Subcutaneous abdominal adipose tissue (tissue), 5 donors: ENCODE measurements at regions not wholly inside any gene's neighbourhood (a gene's known extent, or its start where the extent isn't known, plus 50 kb on each side); places are given as distances from the start of the nearest gene placed in this dataset.

Experiments used
- H3K27ac ChIP-seq: one replicate; pipeline ENCODE4 v1.7.0; 2013; ENCODE audit warnings: low read depth, mild to moderate bottlenecking, inconsistent platforms, low read length, moderate library complexity
- H3K27me3 ChIP-seq, 5 donors: one replicate each; pipeline ENCODE4 v1.7.0; 2013; ENCODE audit warnings: low read length in 5 of 5, inconsistent platforms in 1 of 5; ENCODE audit not compliant: control insufficient read depth in 5 of 5, insufficient read depth in 4 of 5
- H3K36me3 ChIP-seq, 5 donors: one replicate each; pipeline ENCODE4 v1.7.0; 2013; ENCODE audit warnings: low read length in 5 of 5; ENCODE audit not compliant: control insufficient read depth in 5 of 5, insufficient read depth in 5 of 5
- H3K4me1 ChIP-seq, 5 donors: one replicate each; pipeline ENCODE4 v1.7.0; 2013; ENCODE audit warnings: low read length in 5 of 5, mild to moderate bottlenecking in 3 of 5, moderate library complexity in 1 of 5; ENCODE audit not compliant: control insufficient read depth in 5 of 5, insufficient read depth in 5 of 5
- H3K4me3 ChIP-seq, 5 donors: one replicate each; pipeline ENCODE4 v1.7.0; 2013; ENCODE audit warnings: low read length in 5 of 5, low read depth in 1 of 5
- H3K9ac ChIP-seq, 5 donors: one replicate each; pipeline ENCODE4 v1.7.0; 2013; ENCODE audit warnings: low read length in 5 of 5, mild to moderate bottlenecking in 4 of 5, moderate library complexity in 3 of 5
- H3K9me3 ChIP-seq, 5 donors: one replicate each; pipeline ENCODE4 v1.7.0; 2013; ENCODE audit warnings: low read length in 5 of 5; ENCODE audit not compliant: control insufficient read depth in 5 of 5
- donor health status: healthy.
- donor health status: healthy.
- donor health status: healthy.
- donor health status: healthy.
- donor health status: healthy.

- H3K9me3 ChIP-seq, result no peaks in the 10 kb centered on the region
- H3K4me3 ChIP-seq, result no peak overlapping the region
- no peak overlapping the region for H3K9ac ChIP-seq
- H3K27me3 ChIP-seq, result no peaks in the 10 kb centered on the region
- no peaks in the 10 kb centered on the region for H3K4me1 ChIP-seq
- no peak overlapping the region for H3K27ac ChIP-seq
- H3K36me3 ChIP-seq, result no peaks in the 10 kb centered on the region
Observed at GRCh38 chr10:52645187-52645758, 127.3 kb downstream of the MBL2 start.

DNA sequence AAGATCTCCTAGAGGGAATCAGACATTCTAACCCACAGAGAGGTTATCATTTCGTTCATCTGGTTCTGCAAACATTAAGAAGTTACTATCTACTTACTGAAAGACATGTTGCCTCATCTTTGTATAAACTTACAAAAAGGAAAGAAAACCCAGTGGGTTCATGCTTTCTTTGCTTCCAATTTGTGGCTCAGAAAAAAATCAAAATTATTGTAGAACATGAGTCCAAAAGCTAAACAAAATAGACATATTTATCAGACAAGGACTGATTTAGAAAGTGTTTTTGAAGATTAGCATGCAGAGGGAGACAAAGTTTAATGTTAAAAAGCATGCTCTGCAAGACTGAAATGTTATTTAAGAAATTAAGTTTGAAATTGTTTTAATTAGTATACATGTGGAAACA lies 123.1 kb downstream of the MBL2 start:
- H3K4me3 ChIP-seq, result no peak overlapping the region
- H3K4me1 ChIP-seq, result peaks cover 0 to 15% (median 0%) of the 10 kb centered on the region in 5 donors
- H3K27ac ChIP-seq, result no peak overlapping the region
- no peak overlapping the region for H3K9ac ChIP-seq
- no peaks in the 10 kb centered on the region for H3K36me3 ChIP-seq
- no peaks in the 10 kb centered on the region for H3K9me3 ChIP-seq
- H3K27me3 ChIP-seq, result no peaks in the 10 kb centered on the region

DNA sequence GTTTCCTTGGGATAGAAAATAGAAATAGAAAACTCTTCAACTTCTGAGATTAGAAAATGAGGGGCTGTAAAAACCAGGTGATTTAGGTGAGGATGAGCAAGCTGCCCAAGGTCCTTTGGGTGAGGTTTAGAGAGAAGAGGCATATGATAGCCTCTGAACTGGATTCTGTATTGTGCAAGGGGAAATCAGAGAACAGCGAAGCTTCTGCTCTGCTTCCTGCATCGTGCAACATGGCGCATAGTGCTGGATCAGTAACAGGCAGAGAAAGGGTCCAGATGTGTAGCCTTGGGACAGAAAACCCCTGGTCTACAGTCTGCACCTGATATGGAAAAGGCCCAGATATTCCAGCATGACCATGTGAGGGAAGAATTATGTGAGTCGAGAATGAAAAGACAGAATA lies 121.7 kb downstream of the MBL2 start:
- H3K9ac ChIP-seq, result no peak overlapping the region
- no peak overlapping the region for H3K27ac ChIP-seq
- H3K4me1 ChIP-seq, result peaks cover 0 to 15% (median 0%) of the 10 kb centered on the region in 5 donors
- H3K27me3 ChIP-seq, result no peaks in the 10 kb centered on the region
- H3K9me3 ChIP-seq, result no peaks in the 10 kb centered on the region
- H3K4me3 ChIP-seq, result no peak overlapping the region
- H3K36me3 ChIP-seq, result no peaks in the 10 kb centered on the region

GRCh38 chr10:52651293-52651692 lies 121.3 kb downstream of the MBL2 start:
- H3K4me3 ChIP-seq, result no peak overlapping the region
- H3K9me3 ChIP-seq, result no peaks in the 10 kb centered on the region
- no peaks in the 10 kb centered on the region for H3K36me3 ChIP-seq
- peaks cover 0 to 15% (median 0%) of the 10 kb centered on the region in 5 donors for H3K4me1 ChIP-seq
- no peak overlapping the region for H3K27ac ChIP-seq
- H3K9ac ChIP-seq, result no peak overlapping the region
- no peaks in the 10 kb centered on the region for H3K27me3 ChIP-seq

DNA sequence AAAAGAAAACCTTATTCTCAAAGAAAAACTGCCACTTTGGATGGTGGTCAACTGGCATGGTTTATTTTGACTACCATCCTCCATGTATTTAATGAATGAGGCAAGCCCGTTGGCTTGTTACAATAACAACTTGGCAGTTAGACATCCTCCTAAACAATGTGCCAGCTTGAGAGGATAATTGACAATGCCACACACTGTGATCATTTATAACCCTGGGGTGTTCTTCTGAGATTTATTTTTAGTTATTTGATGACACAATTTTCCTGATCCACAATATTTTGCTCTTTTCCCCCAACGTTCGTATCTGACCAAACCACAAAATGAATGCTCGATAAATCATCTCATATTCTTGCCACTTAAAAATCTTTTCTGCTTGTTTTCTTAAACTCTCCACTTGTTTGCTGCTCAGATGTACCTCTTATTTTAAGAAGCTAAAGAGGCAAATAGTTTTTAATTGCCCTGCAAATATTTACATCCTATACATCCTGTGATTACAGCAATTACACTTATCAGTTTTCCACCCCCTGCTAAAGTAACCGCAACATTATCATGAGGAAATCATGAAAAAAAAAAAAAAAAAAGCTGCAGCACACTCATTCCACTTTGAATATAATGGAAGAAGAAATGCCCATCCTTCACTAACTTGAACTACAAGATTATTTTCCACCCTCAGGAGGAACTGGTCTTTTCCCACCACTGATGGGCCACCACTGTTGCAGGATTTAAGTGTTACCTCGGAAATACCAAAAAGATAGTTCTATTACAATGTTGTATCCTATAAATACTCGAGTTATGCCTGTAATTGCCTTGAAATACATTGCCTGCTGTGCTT lies 119.9 kb downstream of the MBL2 start:
- Histone ChIP-seq H3K27me3 (no peaks in the 10 kb centered on the region), H3K27ac (no peak overlapping the region), H3K9me3 (no peaks in the 10 kb centered on the region), H3K4me3 (no peak overlapping the region), H3K9ac (no peak overlapping the region), H3K4me1 (peaks cover 0 to 15% (median 0%) of the 10 kb centered on the region in 5 donors), H3K36me3 (no peaks in the 10 kb centered on the region)

GRCh38 chr10:52653263-52653909 lies 119.2 kb downstream of the MBL2 start:
- H3K9me3 ChIP-seq, result no peaks in the 10 kb centered on the region
- H3K4me3 ChIP-seq, result no peak overlapping the region
- H3K36me3 ChIP-seq, result no peaks in the 10 kb centered on the region
- no peak overlapping the region for H3K27ac ChIP-seq
- H3K27me3 ChIP-seq, result no peaks in the 10 kb centered on the region
- H3K9ac ChIP-seq, result no peak overlapping the region
- peaks cover 0 to 15% (median 0%) of the 10 kb centered on the region in 5 donors for H3K4me1 ChIP-seq

DNA sequence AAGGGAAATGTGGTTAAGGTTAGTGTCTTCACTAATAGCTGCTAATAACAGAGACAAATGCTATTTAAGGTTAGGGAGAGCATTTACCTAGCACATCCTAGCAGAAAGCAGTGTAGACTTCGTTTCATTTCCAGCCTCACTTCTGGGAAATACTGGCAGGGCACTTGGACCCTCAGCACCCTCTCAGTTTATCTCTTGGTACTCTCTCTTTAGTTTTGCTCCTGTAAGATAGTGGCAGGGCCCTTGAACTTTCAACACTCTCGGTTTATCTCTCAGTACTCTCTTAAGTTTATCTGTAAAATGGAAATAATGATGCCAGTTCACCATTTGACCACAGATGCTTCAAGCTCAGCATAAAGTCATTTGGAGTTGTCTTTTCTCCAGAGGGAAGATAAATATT lies 118.4 kb downstream of the MBL2 start:
- H3K4me3 ChIP-seq, result no peak overlapping the region
- no peak overlapping the region for H3K9ac ChIP-seq
- H3K27ac ChIP-seq, result no peak overlapping the region
- peaks cover 0 to 15% (median 0%) of the 10 kb centered on the region in 5 donors for H3K4me1 ChIP-seq
- H3K36me3 ChIP-seq, result no peaks in the 10 kb centered on the region
- H3K9me3 ChIP-seq, result no peaks in the 10 kb centered on the region
- H3K27me3 ChIP-seq, result no peaks in the 10 kb centered on the region

DNA sequence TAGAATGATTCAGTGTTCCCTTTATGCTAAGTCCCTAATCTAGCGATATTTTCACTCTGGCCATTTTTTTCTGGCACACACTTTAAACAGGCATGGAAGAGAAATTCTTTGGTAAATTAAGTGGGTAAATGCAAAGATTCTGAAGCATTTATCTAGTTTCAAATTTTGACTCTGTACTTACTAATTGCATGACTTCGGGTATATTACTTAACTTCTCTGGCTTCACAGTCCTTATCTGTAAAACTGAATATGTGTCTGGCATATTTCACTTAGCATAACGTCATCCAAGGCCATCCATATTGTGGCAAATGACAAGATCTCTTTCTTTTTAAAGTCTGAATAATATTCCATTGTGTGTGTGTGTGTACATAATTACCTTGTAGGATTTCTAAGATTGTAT lies 114.5 kb downstream of the MBL2 start:
- H3K9me3 ChIP-seq, result no peaks in the 10 kb centered on the region
- H3K4me1 ChIP-seq, result peaks cover 0 to 4% (median 0%) of the 10 kb centered on the region in 5 donors
- no peaks in the 10 kb centered on the region for H3K36me3 ChIP-seq
- H3K4me3 ChIP-seq, result no peak overlapping the region
- H3K27ac ChIP-seq, result no peak overlapping the region
- H3K27me3 ChIP-seq, result no peaks in the 10 kb centered on the region
- H3K9ac ChIP-seq, result no peak overlapping the region

DNA sequence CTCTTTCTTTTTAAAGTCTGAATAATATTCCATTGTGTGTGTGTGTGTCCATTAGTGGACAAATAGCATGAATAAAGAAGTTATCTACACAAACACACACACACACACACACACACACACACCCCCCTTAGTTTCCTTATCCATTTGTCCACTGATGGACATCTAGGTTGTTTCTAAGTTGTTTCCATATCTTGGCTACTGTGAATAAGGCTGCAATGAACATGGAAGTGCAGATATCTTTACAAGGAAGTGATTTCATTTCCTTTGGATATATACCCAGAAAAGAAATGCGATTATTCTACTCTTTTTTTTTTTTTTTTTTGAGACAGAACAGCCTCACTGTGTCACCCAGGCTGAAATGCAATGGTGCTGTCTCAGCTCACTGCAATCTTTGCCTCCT lies 113.5 kb downstream of the MBL2 start:
- H3K9ac ChIP-seq, result no peak overlapping the region
- H3K4me1 ChIP-seq, result no peaks in the 10 kb centered on the region
- H3K36me3 ChIP-seq, result no peaks in the 10 kb centered on the region
- H3K9me3 ChIP-seq, result no peaks in the 10 kb centered on the region
- no peaks in the 10 kb centered on the region for H3K27me3 ChIP-seq
- no peak overlapping the region for H3K4me3 ChIP-seq
- H3K27ac ChIP-seq, result no peak overlapping the region

DNA sequence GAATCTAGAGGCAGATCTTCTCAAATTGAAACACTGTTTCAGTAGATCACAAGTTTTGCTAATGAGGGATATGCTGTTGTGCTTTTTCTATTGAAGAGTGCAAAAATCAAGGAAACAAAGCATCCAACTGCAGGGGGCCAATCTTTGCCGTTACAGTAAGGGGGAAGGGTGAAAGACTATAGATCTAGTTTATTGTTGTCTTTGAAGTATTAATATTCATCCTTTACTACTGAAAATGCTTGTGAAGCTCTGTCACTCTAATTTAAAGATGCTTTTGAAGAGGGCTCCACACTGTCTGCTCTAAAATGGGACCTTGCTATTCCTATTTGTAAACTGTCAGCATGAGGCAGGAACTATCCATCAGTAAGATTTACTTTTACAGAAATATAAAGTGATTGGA lies 110.3 kb downstream of the MBL2 start:
- peaks cover 3 to 14% (median 12%) of the 10 kb centered on the region in 5 donors for H3K9me3 ChIP-seq
- H3K4me1 ChIP-seq, result no peaks in the 10 kb centered on the region
- no peak overlapping the region for H3K4me3 ChIP-seq
- H3K27ac ChIP-seq, result no peak overlapping the region
- no peaks in the 10 kb centered on the region for H3K36me3 ChIP-seq
- no peak overlapping the region for H3K9ac ChIP-seq
- H3K27me3 ChIP-seq, result no peaks in the 10 kb centered on the region
